ENCODE measurements at regions not wholly inside any gene's neighbourhood (a gene's known extent, or its start where the extent isn't known, plus 50 kb on each side); places are given as distances from the start of the nearest gene placed in this dataset.

- no peak for DNase-seq
These were observed 1194.6 kb downstream of the SORCS1 start for GRCh38 chr10:105969884-105970377.

DNA sequence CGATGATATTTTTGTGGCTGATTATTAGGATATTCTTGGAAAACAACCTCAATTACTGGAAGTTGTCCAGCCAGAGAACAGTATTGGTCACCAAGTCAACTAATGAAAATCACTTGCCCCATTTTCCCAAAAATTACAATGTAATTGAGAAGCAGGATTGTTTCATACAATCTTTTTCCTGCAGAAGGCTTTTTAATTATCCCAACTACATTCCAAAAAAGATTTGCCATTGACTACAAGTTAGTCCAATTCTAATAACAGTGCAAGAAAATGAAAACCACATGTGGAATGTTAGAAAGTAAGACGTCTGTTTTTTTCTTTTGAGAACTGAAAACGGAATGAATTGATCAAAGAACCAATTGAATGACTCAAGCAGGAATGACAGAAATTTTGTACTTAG, 1195.8 kb downstream of the SORCS1 start:
- no peak for DNase-seq

- DNase-seq = no peak
These were observed 1197.2 kb downstream of the SORCS1 start for GRCh38 chr10:105967256-105967655.

DNA sequence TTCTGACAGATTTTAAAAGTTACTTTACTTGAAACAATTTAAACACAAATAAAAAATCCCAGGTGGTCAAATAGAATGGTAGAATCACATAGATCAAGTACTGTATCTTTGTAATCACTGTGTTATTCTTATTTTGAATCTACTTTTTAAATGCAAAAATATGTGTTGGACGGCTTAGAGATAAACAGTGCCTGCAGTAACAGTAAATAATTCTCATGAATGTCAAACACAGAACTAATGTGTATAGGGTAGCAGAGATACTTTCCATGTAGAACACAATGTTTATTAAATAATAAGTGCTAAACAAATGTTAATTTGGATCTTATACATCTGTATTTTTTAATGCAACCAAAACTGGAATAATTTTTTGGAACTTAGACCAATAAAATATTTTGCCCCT, 1199.4 kb downstream of the SORCS1 start:
- no peak for DNase-seq

- no peak for DNase-seq
These were observed 1200.5 kb downstream of the SORCS1 start for GRCh38 chr10:105964009-105964408.

GRCh38 chr10:105963334-105963884, 1201.1 kb downstream of the SORCS1 start:
- no peak for DNase-seq

DNA sequence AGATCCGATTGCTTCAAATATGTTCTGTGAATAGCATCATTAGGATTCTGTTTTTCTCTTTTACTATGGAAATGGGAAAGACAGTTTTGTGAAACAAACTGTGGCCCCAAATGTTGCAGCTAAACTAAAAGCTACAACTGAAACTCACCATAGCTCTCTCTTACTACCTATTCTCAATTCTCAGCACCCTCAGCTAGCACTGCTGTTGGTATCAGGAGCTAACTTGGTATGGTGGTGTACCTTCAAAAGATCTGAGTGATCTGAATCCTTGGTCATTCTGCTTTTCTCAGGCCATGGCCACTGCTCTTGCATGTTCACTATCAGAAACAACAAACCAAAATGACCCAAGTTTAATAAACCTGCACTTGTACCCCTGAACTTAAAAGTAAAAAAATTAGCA, 1208.0 kb downstream of the SORCS1 start:
- DNase-seq = no peak

- DNase-seq = no peak
These were observed 1210.6 kb downstream of the SORCS1 start for GRCh38 chr10:105953861-105954260.

DNA sequence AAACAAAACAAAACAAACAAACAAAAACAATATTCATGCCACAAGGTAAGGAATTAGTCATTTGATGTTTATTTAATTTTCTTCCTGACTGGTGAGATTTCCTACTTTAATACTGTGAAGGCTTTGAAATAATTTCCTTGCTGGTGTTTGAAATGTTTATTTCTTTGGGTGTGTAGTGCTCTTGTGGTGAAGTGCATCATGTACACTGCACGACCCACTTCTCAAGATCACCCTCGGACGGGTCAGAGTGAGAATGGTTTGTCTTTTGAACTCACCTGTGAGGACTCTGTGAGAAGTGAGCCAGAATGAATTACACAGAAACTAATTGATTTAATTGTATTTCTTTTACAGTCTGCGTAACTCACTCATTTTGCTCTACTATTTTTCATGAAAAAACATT, 1211.5 kb downstream of the SORCS1 start:
- no peak for DNase-seq

DNA sequence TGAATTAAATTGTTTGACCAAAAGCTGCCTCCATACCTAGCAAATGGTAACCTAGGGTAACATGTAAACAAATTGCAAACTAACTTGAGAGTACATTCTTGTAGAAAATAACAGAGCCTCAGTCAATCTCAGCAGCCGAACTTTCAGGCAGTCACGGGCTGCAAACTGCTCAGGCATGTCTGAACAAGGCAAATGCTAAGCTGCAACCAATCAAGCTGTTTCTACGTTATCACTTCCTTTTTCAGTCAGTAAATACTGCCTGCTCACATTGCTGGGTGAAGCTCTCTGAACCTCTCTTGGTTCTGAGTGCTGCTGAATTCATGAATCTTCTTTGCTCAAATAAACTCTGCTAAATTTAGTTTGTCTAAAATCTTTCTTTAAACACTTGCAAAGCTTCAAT, 1212.4 kb downstream of the SORCS1 start:
- DNase-seq = no peak

DNA sequence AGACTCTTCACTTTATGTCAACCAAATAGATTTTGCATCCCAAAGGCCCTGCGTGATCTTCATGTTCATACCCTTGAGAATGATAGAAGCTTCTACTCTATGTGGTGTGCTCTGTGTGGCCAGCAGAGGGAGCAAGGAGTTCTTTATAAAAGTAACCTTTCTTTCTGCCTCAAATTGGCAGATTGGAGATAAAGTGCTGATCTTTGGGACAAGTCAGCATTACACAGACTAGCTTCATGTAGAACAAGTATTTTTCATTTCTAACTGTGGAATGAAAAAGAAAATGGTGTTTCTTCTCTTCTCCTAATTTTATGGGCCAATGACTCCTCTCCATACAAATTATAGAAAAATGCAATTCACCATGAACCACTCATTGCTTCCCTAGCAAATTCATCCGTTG, 1214.1 kb downstream of the SORCS1 start:
- no peak for DNase-seq

DNA sequence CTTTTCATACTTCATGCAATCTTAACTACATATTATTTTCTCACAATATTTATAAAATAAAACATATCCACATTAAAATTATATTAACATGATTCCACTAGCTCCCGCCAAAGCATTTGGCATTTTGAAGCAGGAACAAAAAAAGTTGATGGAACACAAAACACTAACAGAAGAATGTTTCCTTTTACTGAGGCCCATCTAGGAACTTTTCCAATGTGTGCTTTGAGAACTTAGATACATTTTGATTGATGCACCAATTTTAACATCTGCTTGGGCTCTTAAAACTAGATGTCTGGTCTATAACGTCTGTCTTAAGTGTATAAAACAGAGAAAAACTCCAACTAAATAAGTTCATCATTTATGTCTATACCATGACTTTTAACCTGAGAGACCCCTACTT, 1214.8 kb downstream of the SORCS1 start:
- DNase-seq = no peak

DNA sequence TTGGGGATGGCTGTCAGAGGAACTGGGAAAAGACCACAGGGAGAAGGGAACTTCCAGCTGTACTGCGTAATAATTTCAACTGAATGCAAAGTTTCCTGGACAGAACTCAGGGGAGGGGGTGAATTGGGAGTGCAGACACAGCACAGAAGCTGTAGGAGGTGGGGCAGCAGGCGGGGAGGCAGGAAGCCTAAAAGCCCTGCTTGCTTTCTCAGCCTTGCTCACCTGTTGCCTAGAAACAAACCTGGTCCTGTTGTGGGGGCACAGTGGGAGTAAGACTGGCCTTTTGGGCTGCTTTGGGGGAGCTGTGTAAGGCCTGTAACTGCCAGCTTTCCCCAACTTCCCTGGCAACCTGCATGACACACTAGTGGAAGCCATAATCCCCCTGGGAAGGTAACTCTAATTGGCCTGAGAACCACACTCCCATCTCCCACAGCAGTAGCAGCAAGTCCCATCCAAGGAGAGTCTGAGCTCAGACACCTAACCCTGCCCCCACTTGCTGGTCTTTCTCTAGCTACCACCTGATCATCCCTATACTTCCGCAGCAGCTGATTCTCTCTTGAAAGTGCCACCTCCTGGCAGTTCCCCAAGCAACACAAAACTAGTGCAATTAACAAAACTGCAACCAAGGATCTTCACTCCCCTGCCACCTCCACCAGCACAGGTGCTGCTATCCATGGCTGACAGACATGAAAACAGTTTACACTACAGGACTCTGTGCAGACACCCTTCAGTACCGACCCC, 1239.3 kb downstream of the SORCS1 start:
- DNase-seq = no peak

DNA sequence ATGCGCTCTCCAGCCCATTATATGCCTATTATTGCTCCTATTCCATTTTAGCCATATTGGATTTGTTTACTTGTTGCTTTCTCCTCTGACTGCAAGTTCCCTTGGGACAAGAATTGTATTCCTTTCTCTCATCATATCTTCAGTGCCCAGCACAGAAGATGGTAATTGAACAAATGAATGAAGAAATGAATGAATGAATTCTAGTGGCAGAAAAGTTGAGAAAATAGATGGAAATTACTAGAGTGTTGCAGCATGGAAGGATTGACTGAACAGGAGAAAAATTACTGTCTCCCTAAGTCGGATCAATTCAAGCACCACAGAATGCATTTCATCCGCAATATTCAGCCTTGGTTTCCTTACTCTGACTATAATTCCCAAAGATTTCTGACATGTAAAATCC, 1243.2 kb downstream of the SORCS1 start:
- DNase-seq = no peak

DNA sequence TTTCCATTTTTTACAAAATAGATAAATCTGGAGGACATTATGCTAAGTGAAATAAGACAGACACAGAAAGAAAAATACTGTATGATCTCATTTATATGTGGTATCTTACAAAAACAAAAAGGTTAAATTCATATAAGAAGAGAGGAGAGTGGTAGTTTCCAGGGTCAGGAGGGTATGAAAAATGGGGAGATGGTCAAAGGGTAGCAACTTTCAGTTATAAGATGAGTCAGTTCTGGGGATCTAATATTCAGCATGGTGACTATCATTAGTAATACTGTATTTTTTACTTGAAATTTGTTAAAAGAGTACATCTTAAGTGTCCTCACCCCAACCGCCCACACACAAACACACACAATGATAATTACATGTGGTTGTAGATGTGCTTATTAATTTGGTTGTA, 1250.1 kb downstream of the SORCS1 start:
- DNase-seq = no peak

DNA sequence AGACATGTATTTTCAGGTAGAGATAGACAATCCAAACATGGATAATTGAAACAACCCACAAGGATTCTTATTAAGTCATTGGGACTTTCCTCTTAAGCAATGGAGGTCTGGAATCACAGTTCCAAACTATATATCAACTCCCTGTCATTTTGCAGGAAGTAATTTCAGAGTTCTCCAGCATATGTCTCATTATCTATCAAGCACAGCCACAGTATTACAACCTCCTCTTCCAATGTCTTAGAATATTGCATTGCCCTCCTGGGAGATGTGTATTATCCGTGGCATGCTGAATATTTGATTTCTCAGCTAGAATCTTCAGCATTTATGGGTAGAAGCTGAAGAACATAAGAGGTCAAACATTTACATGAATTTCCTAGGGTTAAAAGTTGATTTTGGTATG, 1255.8 kb downstream of the SORCS1 start:
- DNase-seq = no peak

GRCh38 chr10:105885495-105885894, 1244.4 kb downstream of the SORCS3 start:
- DNase-seq = no peak

DNA sequence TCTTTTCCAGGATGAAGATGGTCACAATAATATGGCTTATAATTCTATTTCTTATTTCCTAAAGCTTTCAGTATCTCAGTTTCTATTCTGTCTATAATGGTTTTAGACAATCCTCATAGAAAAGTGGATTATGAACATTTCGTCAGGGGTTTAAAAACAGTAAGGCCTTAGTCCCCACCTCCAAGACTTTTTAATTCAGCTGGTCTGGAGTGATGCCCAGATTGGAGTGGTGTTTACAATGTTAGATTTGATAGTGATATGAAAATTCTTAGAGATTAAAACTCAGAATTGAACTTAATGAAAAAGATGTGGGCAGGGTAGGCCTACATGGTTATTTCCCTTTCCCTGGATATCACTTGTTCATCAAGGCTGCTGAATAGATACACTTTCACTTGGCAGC, 1238.3 kb downstream of the SORCS3 start:
- DNase-seq = no peak

- DNase-seq = no peak
These were observed 1234.0 kb downstream of the SORCS3 start for GRCh38 chr10:105875050-105875449.

DNA sequence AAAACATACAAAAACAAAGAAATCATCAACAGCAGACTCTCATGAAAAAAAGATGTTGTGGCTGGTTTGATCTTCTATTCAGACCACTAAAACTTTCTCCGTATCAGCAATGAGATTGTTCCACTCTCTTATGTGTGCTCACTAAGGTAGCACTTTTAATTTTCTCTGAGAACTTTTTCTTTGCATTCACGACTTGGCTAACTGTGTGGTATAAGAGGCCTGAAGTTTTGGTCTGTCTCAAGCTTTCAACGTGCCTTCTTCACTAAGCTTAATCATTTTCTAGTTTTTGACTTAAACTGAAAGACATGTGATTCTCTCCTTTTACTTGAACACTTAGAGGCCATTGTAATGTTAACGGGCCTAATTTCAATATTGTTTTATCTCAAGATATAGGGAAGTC, 1231.6 kb downstream of the SORCS3 start:
- no peak for DNase-seq

GRCh38 chr10:105868935-105869334, 1227.8 kb downstream of the SORCS3 start:
- DNase-seq = no peak

DNA sequence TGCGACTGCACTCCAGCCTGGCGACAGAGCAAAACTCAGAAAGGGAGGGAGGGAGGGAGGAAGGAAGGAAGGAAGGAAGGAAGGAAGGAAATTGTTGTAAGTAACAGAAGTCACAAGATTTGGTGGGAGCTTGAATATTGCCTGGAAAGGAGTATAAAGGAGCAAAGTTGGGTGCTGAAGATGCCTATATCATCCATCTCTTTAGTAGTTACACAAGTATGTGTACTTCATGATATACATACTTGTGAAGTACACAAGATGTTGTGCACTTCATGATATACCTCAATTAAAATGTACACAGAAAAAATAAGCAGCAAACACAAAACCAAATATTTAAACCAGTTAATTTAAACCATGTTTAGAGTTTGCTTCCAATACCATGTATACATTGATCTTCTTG, 1223.8 kb downstream of the SORCS3 start:
- DNase-seq = no peak

DNA sequence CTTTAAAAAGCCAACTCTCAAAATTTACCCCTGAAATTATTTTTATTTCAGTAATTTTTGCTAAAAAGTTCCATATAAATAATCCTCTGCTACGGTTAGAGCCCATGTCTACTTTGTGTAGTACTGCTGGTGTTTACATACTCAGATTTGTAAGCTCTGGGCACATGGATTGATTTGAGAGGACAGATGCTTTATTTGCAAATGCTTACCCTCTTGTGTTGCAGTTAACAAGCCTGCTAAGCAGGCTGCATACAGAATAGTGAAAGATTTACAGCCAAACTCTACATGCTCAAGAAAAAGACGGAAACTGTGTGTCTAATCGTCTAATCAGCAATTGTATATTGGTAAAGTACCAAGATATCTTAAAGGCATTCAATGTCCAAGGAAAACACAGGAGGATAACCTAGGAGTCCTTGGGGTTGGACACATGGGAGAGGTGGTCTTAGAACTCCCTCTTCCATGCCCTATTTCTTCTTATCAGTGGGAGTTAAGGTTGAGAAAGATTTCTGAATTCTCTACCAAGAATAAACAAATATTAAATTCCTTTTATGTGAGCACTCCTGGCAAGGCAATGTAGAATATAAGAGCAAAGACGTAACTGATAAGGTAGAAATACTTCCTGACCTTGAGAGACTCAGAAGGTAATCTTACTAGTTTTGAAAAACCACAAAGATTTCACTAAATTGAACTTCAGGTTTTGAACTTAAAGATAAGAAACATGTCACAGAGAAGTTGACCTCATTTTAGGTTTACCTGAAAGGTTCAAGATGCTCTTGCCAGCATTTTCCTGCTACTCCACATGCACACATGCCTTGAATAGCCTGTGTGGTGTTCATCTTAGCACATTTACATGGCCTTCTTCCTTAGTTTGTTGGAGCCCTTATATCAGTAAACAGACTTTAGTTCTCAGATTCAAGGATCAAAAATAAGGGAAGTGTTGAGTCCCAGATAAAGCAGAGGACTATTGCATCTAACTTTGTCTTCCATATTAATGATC, 1216.5 kb downstream of the SORCS3 start:
- DNase-seq = no peak

DNA sequence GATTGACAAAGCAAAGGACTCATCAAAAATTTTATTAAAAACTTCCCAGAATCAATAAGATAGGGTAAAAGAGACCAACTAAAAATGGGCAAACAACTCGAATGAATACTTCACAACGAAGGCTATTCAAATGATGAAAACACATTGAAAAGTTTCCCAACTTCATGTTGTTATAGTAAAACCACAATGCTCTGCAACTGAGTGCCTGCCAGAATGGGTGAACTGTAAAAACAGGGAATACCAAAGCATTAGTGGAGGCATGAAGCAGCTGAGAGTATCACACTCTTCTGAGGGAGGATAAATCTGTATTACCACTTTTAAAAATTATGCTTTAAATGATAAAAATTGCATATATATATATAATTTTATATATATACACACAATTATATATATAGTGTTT, 1214.7 kb downstream of the SORCS3 start:
- DNase-seq = no peak
